ENCODE measurements at regions not wholly inside any gene's neighbourhood (a gene's known extent, or its start where the extent isn't known, plus 50 kb on each side); places are given as distances from the start of the nearest gene placed in this dataset.

- TF ChIP-seq CTCF (IDR thresholded peaks at IDR 0.05): no peak
Observed at GRCh38 chr12:91461061-91461460, 278.4 kb upstream of the DCN start.

GRCh38 chr12:91460469-91460868 lies 277.9 kb upstream of the DCN start:
- TF ChIP-seq CTCF (IDR thresholded peaks at IDR 0.05): no peak

- TF ChIP-seq CTCF (IDR thresholded peaks at IDR 0.05): no peak
Observed at GRCh38 chr12:91455321-91455720, 272.7 kb upstream of the DCN start.

GRCh38 chr12:91454179-91454578 lies 271.6 kb upstream of the DCN start:
- TF ChIP-seq CTCF (IDR thresholded peaks at IDR 0.05): no peak

- TF ChIP-seq CTCF (IDR thresholded peaks at IDR 0.05): no peak
Observed at GRCh38 chr12:91441993-91442952, 259.7 kb upstream of the DCN start.

DNA sequence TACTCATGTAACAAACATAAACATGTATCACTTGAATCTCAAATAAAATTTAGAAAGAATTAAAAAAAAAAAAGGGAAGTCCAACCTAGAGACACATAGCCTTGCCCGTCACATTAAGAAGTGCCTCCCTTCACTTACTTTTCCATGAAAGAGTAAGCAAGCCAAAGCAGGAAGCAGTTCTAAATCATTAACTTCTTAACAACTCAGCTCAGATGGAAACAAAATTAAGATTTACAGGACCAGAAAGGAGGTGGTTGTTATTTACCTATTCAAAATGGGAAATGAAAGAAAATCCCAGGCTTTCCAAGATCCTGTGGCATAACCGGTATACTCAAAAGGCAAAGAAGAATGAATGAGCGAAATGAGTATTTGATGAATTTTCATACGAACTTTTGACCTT lies 258.6 kb upstream of the DCN start:
- TF ChIP-seq CTCF (IDR thresholded peaks at IDR 0.05): no peak

GRCh38 chr12:91434081-91434480 lies 251.5 kb upstream of the DCN start:
- TF ChIP-seq CTCF (IDR thresholded peaks at IDR 0.05): no peak
